Activated naive CD8-positive, alpha-beta T cell treated with anti-CD3 and anti-CD28 coated beads for 36 hours (primary cell): ENCODE measurements at regions not wholly inside any gene's neighbourhood (a gene's known extent, or its start where the extent isn't known, plus 50 kb on each side); places are given as distances from the start of the nearest gene placed in this dataset.

ENCODE experiments used
- DNase-seq: peaks from one replicate; pipeline ENCODE4 v3.0.0; 2021
- H3K27ac Mint-ChIP-seq: one replicate; pipeline ENCODE4 v1.8.0; 2022; ENCODE audit warnings: mild to moderate bottlenecking, moderate library complexity, mixed read lengths
- H3K27me3 Mint-ChIP-seq: one replicate; pipeline ENCODE4 v1.8.0; 2022; ENCODE audit warnings: mild to moderate bottlenecking, mixed read lengths
- H3K36me3 Mint-ChIP-seq: one replicate; pipeline ENCODE4 v1.8.0; 2021; ENCODE audit warnings: mild to moderate bottlenecking, mixed read lengths
- H3K4me1 Mint-ChIP-seq: one replicate; pipeline ENCODE4 v1.8.0; 2021; ENCODE audit warnings: mixed read lengths
- H3K4me3 Mint-ChIP-seq: one replicate; pipeline ENCODE4 v1.8.0; 2022; ENCODE audit warnings: mild to moderate bottlenecking, moderate library complexity, mixed read lengths
- H3K9me3 Mint-ChIP-seq: one replicate; pipeline ENCODE4 v1.8.0; 2022; ENCODE audit warnings: mixed read lengths

DNA sequence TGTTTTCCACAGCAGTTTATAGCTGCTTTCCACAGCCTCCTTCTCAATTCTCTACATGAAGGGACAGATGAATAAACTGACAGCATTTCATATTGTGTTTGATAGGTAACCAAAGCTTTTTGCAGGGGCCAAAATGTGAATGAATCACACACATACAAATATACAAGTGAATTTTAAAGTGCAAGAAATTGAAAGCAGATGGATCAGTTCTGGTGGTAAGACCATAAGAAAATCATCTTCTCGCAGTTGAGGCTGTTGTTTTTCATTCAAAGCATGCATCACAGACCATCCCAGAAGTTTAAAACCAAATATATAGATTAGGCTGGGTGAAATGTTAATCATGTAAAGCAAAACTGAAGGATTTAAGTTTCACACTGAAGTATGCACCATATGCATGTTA, 1569.4 kb downstream of the PCDH9 start:
- Mint-ChIP-seq H3K36me3 (no peaks in the 10 kb centered on the region), H3K27me3 (no peaks in the 10 kb centered on the region), H3K4me3 (no peak overlapping the region), H3K9me3 (peaks cover 2% of the 10 kb centered on the region), H3K27ac (no peak overlapping the region), H3K4me1 (no peaks in the 10 kb centered on the region)
- no peak for DNase-seq

DNA sequence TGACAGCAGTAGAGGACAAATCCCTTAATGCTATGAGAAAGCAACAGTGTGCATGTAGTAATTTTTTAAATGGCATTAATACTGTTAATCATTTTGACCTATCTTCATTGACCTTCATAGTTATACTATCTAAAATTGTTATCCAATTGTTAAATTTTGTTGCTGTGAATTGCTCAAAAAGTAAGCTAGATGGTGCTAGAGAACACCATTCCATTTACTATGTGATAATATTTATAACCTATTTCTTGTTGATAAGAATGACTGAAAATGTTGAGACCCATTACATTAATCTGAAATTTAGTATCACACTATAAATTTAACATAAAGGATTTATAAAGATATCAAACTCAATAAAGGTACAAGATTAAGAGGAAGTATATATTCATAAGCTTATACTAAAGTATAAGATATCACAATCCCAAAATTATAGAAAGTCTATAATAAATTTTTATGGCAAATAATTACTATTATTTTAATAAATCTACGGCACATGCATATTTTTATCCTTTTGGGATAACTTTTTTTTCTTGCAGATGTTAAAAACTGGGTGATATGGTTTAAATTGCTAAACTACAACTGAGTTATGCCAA, 1573.3 kb downstream of the PCDH9 start:
- Mint-ChIP-seq H3K9me3 (no peaks in the 10 kb centered on the region), H3K27me3 (no peaks in the 10 kb centered on the region), H3K4me1 (no peaks in the 10 kb centered on the region), H3K4me3 (no peak overlapping the region), H3K27ac (no peak overlapping the region), H3K36me3 (no peaks in the 10 kb centered on the region)
- DNase-seq: no peak

DNA sequence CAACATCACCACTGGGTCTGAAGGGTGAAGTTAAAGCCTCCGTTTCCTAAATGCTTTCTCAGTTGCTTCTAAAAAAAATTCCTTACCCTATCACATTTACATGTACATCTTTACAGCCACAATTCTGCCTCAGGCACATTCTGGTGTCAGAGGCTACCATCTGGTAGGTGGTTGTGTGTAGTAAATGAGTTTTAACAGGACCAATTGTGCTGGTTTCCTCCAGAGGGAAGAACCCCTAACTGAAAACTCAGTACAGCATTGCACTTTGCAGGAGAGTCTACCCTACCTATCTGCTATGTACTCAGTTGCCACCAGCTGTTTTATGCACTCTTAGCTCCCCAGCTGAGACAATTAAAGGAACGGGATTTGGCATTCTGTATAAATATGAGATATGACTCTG, 1576.5 kb downstream of the PCDH9 start:
- DNase-seq: no peak
- H3K27me3 Mint-ChIP-seq: no peaks in the 10 kb centered on the region

DNA sequence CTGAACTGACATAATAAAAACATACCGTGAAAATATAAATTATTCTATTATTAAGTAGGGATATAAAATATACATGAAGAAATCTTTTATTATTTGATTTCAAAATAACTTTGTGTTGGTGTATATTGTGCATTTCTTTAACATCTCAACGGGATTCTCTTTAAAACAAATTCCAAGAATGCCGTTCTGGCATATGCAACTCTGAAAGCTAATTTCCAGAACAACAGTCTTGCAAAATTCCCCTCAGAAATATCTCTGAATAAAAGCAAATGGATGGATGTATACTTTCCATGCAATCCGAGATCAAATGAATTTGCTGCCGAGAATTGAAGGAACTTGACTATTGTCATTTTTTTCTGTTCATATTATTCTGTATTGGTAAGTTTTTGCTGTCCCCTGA, 1579.8 kb downstream of the PCDH9 start:
- DNase-seq: no peak
- Mint-ChIP-seq H3K9me3 (no peaks in the 10 kb centered on the region), H3K27me3 (no peaks in the 10 kb centered on the region), H3K4me1 (no peaks in the 10 kb centered on the region), H3K36me3 (no peaks in the 10 kb centered on the region), H3K27ac (no peak overlapping the region), H3K4me3 (no peak overlapping the region)

More for the DNA sequence above, 1576.5 kb downstream of the PCDH9 start:
- no peaks in the 10 kb centered on the region for H3K36me3 Mint-ChIP-seq
- H3K9me3 Mint-ChIP-seq: no peaks in the 10 kb centered on the region
- H3K27ac Mint-ChIP-seq: no peak overlapping the region
- H3K4me3 Mint-ChIP-seq: no peak overlapping the region
- H3K4me1 Mint-ChIP-seq: no peaks in the 10 kb centered on the region

DNA sequence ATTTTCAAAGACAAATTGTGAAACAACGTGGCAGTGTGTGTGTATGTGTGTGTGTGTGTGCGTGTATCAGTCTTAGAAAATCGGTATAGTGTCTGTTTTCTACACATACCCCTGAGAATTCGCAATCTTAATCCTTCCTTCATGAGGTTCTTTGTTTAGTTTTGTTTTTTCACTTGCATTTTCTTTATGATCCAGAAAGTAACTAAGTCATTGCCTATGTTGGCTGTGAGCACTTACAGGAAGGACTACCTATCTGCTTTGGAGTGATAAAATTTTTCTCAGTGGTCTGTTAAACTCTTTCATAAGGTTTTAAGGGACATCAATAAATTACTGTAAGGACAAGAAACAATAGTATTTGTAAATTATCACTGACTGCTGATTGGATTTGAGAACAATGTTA, 1587.1 kb downstream of the PCDH9 start:
- no peak overlapping the region for H3K4me3 Mint-ChIP-seq
- H3K36me3 Mint-ChIP-seq: no peaks in the 10 kb centered on the region
- H3K27ac Mint-ChIP-seq: no peak overlapping the region
- no peaks in the 10 kb centered on the region for H3K9me3 Mint-ChIP-seq
- no peaks in the 10 kb centered on the region for H3K27me3 Mint-ChIP-seq
- DNase-seq: no peak
- H3K4me1 Mint-ChIP-seq: no peaks in the 10 kb centered on the region

DNA sequence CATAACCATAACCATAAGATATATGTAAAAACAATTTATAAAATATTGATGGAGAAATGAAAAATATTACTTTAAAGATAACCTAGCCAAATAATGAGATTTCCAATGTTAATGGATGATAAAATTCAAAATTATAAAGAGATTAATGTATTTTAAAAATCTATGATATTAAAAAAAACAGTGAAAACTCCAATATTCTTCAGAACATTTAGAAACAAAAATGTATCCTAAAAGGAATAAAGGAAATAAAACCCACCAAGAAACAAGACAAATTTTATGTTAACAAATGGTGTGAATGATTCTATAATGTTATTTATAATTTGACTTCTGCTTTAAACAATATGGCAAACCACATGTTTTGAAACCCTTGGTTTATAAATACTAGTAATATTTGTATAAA, 1587.8 kb downstream of the PCDH9 start:
- no peaks in the 10 kb centered on the region for H3K27me3 Mint-ChIP-seq
- H3K27ac Mint-ChIP-seq: no peak overlapping the region
- H3K4me3 Mint-ChIP-seq: no peak overlapping the region
- H3K9me3 Mint-ChIP-seq: no peaks in the 10 kb centered on the region
- H3K4me1 Mint-ChIP-seq: no peaks in the 10 kb centered on the region
- no peak for DNase-seq
- no peaks in the 10 kb centered on the region for H3K36me3 Mint-ChIP-seq

DNA sequence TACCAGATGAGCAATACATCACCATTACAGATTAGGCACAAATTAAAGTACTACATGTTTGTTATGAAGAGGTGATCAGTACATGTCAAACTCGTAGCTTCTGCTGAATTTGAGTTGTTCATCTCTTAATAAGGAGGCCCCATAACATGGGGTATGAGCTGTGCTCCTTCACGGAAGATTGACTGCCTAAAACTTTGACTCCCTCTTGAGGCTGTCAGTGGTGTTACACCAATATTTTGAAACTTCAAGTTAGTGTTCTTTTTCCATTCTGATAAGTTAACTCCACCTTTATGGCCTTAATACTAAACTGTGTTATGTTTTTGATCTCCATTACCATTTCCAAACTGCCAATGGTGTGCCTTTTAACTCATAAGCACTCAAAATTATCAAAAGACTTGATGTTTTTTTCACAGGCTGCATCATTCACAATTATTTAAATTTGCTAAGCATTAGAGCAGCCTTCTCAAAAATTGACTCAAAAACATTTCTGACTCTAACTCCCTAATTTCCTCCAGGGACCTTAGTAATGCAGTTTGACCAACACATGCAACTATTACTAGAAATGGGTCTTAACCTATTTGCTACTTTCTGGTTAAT, 1591.5 kb downstream of the PCDH9 start:
- Mint-ChIP-seq H3K4me3 (no peak overlapping the region), H3K4me1 (no peaks in the 10 kb centered on the region), H3K36me3 (no peaks in the 10 kb centered on the region), H3K9me3 (no peaks in the 10 kb centered on the region), H3K27me3 (no peaks in the 10 kb centered on the region), H3K27ac (no peak overlapping the region)
- DNase-seq: no peak

DNA sequence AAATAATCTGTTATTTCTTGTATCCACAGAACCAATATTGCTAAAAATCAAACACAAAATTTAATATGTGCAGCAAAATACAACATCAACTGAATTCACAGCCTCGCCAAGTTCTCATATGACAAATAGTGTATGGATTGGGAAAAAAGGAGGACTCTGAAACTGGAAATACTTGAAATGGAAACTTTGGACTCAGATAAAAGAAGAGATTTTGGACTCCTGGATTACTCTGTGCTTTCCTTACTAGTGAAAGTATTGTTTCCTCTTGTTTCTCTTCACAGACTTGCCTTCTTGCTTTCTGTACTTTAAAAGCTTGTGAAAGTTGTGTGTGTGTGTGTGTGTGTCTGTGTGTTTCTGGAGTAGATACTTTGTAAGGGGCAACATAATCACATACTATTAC, 1596.3 kb downstream of the PCDH9 start:
- no peak overlapping the region for H3K27ac Mint-ChIP-seq
- no peak overlapping the region for H3K4me3 Mint-ChIP-seq
- no peaks in the 10 kb centered on the region for H3K36me3 Mint-ChIP-seq
- DNase-seq: no peak
- no peaks in the 10 kb centered on the region for H3K27me3 Mint-ChIP-seq
- H3K4me1 Mint-ChIP-seq: no peaks in the 10 kb centered on the region
- peaks cover 1% of the 10 kb centered on the region for H3K9me3 Mint-ChIP-seq

DNA sequence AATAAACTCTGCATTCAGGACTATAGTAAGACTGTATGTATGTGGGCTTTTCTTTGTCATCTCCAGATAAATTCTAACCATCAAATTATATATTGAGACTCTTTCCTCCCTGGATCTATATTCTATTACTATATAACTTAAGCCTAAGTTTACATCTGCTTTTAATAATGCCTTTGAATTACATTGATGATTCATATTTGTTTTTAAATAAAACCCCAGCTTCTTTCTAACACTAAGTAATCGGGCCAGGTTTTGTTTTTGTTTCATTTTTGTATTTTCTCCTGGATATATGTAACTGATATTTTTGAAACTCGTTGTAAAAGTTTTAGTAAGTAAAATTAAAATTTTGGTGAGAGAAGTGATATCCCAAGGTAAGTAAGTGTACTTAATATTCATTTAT, 1599.1 kb downstream of the PCDH9 start:
- Mint-ChIP-seq H3K4me1 (no peaks in the 10 kb centered on the region), H3K36me3 (no peaks in the 10 kb centered on the region), H3K9me3 (peaks cover 1% of the 10 kb centered on the region), H3K4me3 (no peak overlapping the region), H3K27ac (no peak overlapping the region), H3K27me3 (no peaks in the 10 kb centered on the region)
- DNase-seq: no peak

DNA sequence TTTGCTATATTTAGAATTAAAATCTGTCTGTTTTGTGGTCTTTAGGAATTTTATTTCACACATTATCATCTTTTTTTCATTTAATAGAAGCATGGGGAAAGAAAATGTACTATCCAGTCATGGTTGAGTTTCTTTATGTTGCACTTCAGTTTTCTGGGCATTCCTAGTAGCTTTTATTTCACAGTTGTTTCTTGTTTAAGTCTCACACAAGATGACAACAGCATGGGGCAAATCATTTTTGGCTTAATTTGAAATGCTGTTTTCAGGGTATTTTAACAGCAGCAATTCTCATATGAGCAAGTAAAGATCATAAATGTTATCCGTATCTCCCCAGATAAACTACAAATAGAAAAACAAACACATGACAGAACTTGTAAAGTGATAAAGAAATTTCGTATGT, 1600.2 kb downstream of the PCDH9 start:
- Mint-ChIP-seq H3K36me3 (no peaks in the 10 kb centered on the region), H3K9me3 (peaks cover 1% of the 10 kb centered on the region), H3K4me1 (no peaks in the 10 kb centered on the region), H3K27me3 (no peaks in the 10 kb centered on the region), H3K4me3 (no peak overlapping the region), H3K27ac (no peak overlapping the region)
- DNase-seq: no peak

DNA sequence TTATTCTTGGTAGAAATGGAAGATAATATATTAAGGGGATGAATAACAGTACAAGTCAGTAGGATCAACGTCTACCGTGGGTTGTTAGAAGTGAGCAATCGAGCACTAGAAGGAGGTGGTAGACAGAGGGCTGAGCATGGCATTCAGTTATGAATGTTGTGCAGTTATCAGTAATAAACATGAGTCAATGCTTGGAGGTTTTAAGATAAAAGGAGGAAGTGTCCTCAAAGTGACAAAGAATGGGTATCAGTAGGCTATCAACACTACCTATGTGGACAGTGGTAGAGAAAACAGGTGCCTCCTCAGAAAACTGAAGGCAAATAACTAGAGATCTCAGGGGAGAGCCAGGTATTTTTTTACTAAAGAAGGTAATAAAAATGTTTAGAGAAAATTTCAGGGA, 1607.0 kb downstream of the PCDH9 start:
- H3K9me3 Mint-ChIP-seq: no peaks in the 10 kb centered on the region
- H3K36me3 Mint-ChIP-seq: no peaks in the 10 kb centered on the region
- no peaks in the 10 kb centered on the region for H3K27me3 Mint-ChIP-seq
- no peak overlapping the region for H3K4me3 Mint-ChIP-seq
- H3K4me1 Mint-ChIP-seq: no peaks in the 10 kb centered on the region
- no peak overlapping the region for H3K27ac Mint-ChIP-seq
- no peak for DNase-seq

DNA sequence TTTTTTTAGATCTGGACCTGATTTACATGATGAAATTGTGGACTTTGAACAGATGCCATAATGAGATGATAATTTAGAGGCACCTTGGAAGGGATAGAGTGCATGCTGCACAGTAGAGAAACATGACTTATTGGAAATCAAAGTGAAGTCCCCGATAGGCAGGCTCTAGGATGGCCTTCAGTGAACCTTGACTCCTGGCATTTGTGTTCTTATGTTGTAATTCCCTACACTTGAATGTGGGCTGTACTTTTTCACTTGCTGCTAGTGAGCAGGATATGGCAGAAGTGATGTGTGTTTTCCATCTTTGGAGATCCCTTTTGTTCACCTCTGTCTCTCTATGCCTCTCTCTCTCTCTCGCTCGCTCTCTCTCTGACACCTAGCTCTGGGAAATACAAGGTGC, 1614.6 kb downstream of the PCDH9 start:
- Mint-ChIP-seq H3K27me3 (no peaks in the 10 kb centered on the region), H3K36me3 (no peaks in the 10 kb centered on the region), H3K4me1 (no peaks in the 10 kb centered on the region), H3K9me3 (peaks cover 2% of the 10 kb centered on the region), H3K4me3 (no peak overlapping the region), H3K27ac (no peak overlapping the region)
- no peak for DNase-seq

DNA sequence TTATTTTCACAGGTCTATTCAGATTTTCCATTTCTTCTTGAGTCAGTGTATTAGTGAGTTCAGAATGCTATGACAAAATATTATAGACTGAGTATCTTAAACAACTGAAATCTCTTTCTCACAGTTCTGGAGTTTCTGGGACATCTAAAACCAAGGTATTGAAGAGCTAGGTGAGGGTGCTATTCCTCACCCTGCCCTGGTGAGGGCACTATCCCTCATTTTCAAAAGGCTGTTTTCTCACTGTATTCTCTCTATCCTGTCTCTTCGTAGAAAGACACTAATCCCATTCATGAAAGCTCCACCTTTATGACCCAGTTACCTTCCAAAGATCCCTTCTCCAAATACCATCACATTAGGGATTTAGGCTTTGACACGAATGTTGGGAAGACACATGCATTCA, 1617.1 kb downstream of the PCDH9 start:
- H3K27ac Mint-ChIP-seq: no peak overlapping the region
- no peaks in the 10 kb centered on the region for H3K27me3 Mint-ChIP-seq
- H3K4me1 Mint-ChIP-seq: no peaks in the 10 kb centered on the region
- peaks cover 2% of the 10 kb centered on the region for H3K9me3 Mint-ChIP-seq
- H3K4me3 Mint-ChIP-seq: no peak overlapping the region
- DNase-seq: no peak
- H3K36me3 Mint-ChIP-seq: no peaks in the 10 kb centered on the region

DNA sequence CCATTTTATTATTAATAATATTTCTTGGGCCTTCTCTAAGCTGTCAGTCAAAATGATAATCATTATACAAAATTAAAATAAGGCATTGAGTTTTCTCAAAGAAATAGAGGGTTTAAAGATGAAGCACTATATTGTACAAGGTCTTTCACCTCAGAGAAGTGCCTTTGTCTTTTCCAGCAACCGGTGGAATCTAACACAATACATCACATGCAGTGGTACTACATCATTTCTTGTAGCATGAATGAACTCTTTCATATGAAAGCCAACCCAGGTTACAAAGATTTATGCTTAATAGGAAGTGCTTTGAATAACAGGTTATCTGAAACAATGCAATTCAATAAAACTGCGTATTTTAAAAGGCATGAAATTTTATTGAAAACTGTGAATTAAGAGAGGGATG, 1620.8 kb downstream of the PCDH9 start:
- Mint-ChIP-seq H3K36me3 (no peaks in the 10 kb centered on the region), H3K4me3 (no peak overlapping the region), H3K9me3 (peaks cover 2% of the 10 kb centered on the region), H3K27ac (no peak overlapping the region), H3K27me3 (no peaks in the 10 kb centered on the region), H3K4me1 (no peaks in the 10 kb centered on the region)
- DNase-seq: no peak

DNA sequence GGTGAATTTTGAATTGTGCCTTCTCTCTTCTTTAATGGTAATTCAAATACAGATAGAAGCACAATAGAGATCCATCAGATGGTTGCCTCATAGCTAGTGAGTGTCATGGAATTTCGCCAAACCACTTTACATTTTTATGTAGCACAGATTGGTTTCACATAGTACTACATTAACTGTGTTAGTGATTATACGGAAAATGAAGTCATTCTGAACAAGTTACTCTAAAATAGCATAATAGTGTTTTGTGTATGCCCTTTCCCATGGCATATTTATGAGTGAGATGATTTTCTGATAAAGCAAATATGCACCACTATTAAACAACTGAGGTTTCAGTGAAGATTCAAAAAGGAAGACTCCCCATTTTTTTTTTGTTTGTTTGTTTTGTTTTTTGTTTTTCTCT, 1623.5 kb downstream of the PCDH9 start:
- Mint-ChIP-seq H3K36me3 (no peaks in the 10 kb centered on the region), H3K27me3 (no peaks in the 10 kb centered on the region), H3K27ac (no peak overlapping the region), H3K9me3 (peaks cover 3% of the 10 kb centered on the region), H3K4me3 (no peak overlapping the region), H3K4me1 (no peaks in the 10 kb centered on the region)
- DNase-seq: no peak

DNA sequence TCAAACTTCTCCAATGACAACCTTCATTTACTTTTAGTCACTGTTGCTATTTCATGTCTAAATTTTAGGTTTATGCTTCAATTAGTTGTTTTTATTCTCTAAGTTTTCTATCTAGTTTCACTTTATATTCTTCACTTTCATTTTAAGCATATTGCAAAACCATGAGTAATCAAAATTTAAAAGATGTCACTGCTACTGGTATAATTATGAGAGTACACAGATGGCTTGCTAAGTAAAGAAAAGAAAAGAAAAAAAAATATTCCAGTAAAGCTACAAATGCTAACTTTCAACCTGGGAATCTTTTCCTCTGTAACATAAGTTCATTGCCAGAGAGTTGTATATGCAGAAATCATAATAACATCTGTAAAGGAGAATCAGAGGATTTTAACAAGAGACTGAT, 1624.7 kb downstream of the PCDH9 start:
- Mint-ChIP-seq H3K27ac (no peak overlapping the region), H3K4me1 (no peaks in the 10 kb centered on the region), H3K4me3 (no peak overlapping the region), H3K36me3 (no peaks in the 10 kb centered on the region), H3K9me3 (peaks cover 3% of the 10 kb centered on the region), H3K27me3 (no peaks in the 10 kb centered on the region)
- DNase-seq: no peak
